HepG2 (cell line): ENCODE measurements at regions not wholly inside any gene's neighbourhood (a gene's known extent, or its start where the extent isn't known, plus 50 kb on each side); places are given as distances from the start of the nearest gene placed in this dataset.

ENCODE experiments used
- ATAC-seq: fragments of 200-7000 bp; cut with Tn5 transposase; 3 replicates; pipeline ENCODE4 v1.9.1; 2020; ENCODE audit warnings: mild to moderate bottlenecking, moderate library complexity
- BruUV-seq: library from RNA; stranded (reverse); fragments of 400-500 nt; replicated peaks from 2 replicates; lab custom pipeline; 2021; lab: Mats Ljungman, UMichigan
- CTCF ChIA-PET: fragments of 300-600 bp; formaldehyde crosslinking; extraction: SDS; loops from one replicate; lab custom pipeline; 2021; ENCODE audit warnings: low total read pairs, inconsistent platforms, low intra/inter-chr PET ratio; lab: Yijun Ruan, JAX
- POLR2A ChIA-PET: fragments of 350-600 bp; sonication (Branson Sonifier 250); formaldehyde crosslinking; loops from one replicate; lab custom pipeline; 2020; ENCODE audit warnings: antibody characterized with exemption, inconsistent platforms; lab: Yijun Ruan, JAX
- DNase-seq: peaks from one replicate; pipeline ENCODE4 v3.0.0-alpha.2; 2015; ENCODE audit warnings: low spot score
- FAIRE-seq: peaks from 3 replicates; lab custom pipeline; 2011; peaks lifted over from hg19 to GRCh38; lab: Jason Lieb, UNC
- H2AFZ ChIP-seq: one replicate; pipeline ENCODE4 v1.6.1; 2011; ENCODE audit warnings: low read length, inconsistent platforms
- H3K27ac ChIP-seq: fragments of 300-600 bp; 3 replicates; pipeline ENCODE4 v1.8.0; 2011; ENCODE audit warnings: mixed run types, mild to moderate bottlenecking, mixed read lengths, low read length, inconsistent platforms; ENCODE audit not compliant: insufficient read depth; ENCODE audit errors: extremely low read length
- H3K27me3 ChIP-seq, 2 experiments: fragments of 200-600 bp in 1 of 2; 2 replicates in 1 of 2; 3 replicates in 1 of 2; pipeline versions ENCODE4 v1.6.0 to v1.8.0; 2011; ENCODE audit warnings: low read length in 2 of 2, mild to moderate bottlenecking in 2 of 2, moderate library complexity in 2 of 2, inconsistent platforms in 1 of 2; ENCODE audit not compliant: insufficient read depth in 2 of 2, control insufficient read depth in 1 of 2
- H3K36me3 ChIP-seq, 2 experiments: fragments of 200-600 bp in 1 of 2; replicated peaks in 1 of 2; 2 replicates in 1 of 2; 3 replicates in 1 of 2; pipeline versions ENCODE4 v1.5.1 to v1.8.0; 2011; ENCODE audit warnings: low read length in 2 of 2, inconsistent platforms in 1 of 2; ENCODE audit not compliant: insufficient read depth in 2 of 2, control insufficient read depth in 1 of 2
- H3K4me1 ChIP-seq: 2 replicates; pipeline ENCODE4 v1.5.1; 2012; ENCODE audit warnings: low read length, inconsistent platforms; ENCODE audit not compliant: insufficient read depth
- H3K4me2 ChIP-seq: 2 replicates; pipeline ENCODE4 v1.6.0; 2011; ENCODE audit warnings: low read depth, low read length, inconsistent platforms
- H3K4me3 ChIP-seq, 3 experiments: fragments of 200-600 bp in 1 of 3; sonication (generic), shearing (Covaris generic) in 1 of 3; replicated peaks in 1 of 3; 2 replicates each; pipeline ENCODE4 v1.5.1; 2011 to 2016; ENCODE audit warnings: low read length in 3 of 3, inconsistent platforms in 2 of 3, low read depth in 2 of 3, mild to moderate bottlenecking in 2 of 3, control low read depth in 1 of 3, mixed read lengths in 1 of 3; ENCODE audit not compliant: insufficient read depth in 1 of 3
- H3K79me2 ChIP-seq: one replicate; pipeline ENCODE4 v1.6.1; 2011; ENCODE audit warnings: low read length, inconsistent platforms; ENCODE audit not compliant: insufficient read depth
- H3K9ac ChIP-seq: 2 replicates; pipeline ENCODE4 v1.6.0; 2011; ENCODE audit warnings: mild to moderate bottlenecking, low read depth, low read length, inconsistent platforms; ENCODE audit not compliant: insufficient read depth
- H3K9me3 ChIP-seq: 2 replicates; pipeline ENCODE4 v1.5.1; 2012; ENCODE audit warnings: mild to moderate bottlenecking, low read length
- H4K20me1 ChIP-seq: 2 replicates; pipeline ENCODE4 v1.6.0; 2011; ENCODE audit warnings: inconsistent platforms, mild to moderate bottlenecking, low read length, moderate library complexity; ENCODE audit not compliant: insufficient read depth
- ARNTL ChIP-seq: sonication (generic); formaldehyde crosslinking; IDR thresholded peaks from 2 replicates; pipeline ENCODE4 v1.4.0; 2020; ENCODE audit warnings: mild to moderate bottlenecking, missing genetic modification reagents
- CC2D1A ChIP-seq: sonication (generic); formaldehyde crosslinking; IDR thresholded peaks from 2 replicates; pipeline ENCODE4 v1.8.1; 2023; ENCODE audit warnings: mild to moderate bottlenecking, missing genetic modification reagents
- IKZF4 ChIP-seq: sonication (generic); formaldehyde crosslinking; IDR thresholded peaks from 2 replicates; pipeline ENCODE4 v1.5.1; 2020; ENCODE audit warnings: borderline replicate concordance, mild to moderate bottlenecking, low read depth, missing genetic modification reagents; ENCODE audit errors: not compliant biosample characterization
- NKX3-1 ChIP-seq: sonication (generic); formaldehyde crosslinking; IDR thresholded peaks from 2 replicates; pipeline ENCODE4 v1.5.0; 2020; ENCODE audit warnings: missing genetic modification reagents
- ZKSCAN5 ChIP-seq: sonication (generic); formaldehyde crosslinking; IDR thresholded peaks from 2 replicates; pipeline ENCODE4 v1.5.1; 2020; ENCODE audit warnings: mild to moderate bottlenecking, missing genetic modification reagents
- ZNF263 ChIP-seq: sonication (generic); formaldehyde crosslinking; IDR thresholded peaks from 2 replicates; pipeline ENCODE4 v1.4.0; 2020; ENCODE audit warnings: missing genetic modification reagents
- ZNF550 ChIP-seq: sonication (generic); formaldehyde crosslinking; IDR thresholded peaks from 2 replicates; pipeline ENCODE4 v1.4.0; 2020; ENCODE audit warnings: mild to moderate bottlenecking, missing genetic modification reagents, borderline replicate concordance
- ZNF629 ChIP-seq: sonication (generic); formaldehyde crosslinking; conservative IDR thresholded peaks from 2 replicates; pipeline ENCODE4 v1.5.0; 2020; ENCODE audit warnings: missing genetic modification reagents
- WGBS: methylation state at CpG from one replicate; pipeline ENCODE4 v1.1.6; 2017; ENCODE audit warnings: low lambda C conversion rate; 5-methylcytosine and 5-hydroxymethylcytosine counted together
- in situ Hi-C: cut with HindIII; loops from 2 replicates; pipeline ENCODE4 v1.10.0; 2017; ENCODE audit warnings: low pct_unique_long_range_greater_than_20kb; ENCODE audit not compliant: extremely low pct_ligation_motif_present
- intact Hi-C: fragments of 100-400 bp; cut with micrococcal nuclease; formaldehyde crosslinking; loops from one replicate; pipeline ENCODE4 v1.10.0; 2022; ENCODE audit not compliant: unreplicated experiment
- TF ChIP-seq, protein P1 (sequence below), 2 experiments: sonication (generic) in 1 of 2; formaldehyde crosslinking in 1 of 2; IDR thresholded peaks; 2 replicates each; pipeline versions ENCODE4 v1.4.0 to v1.6.1; 2018 to 2020; ENCODE audit warnings: missing genetic modification reagents in 2 of 2, borderline replicate concordance in 1 of 2, low read depth in 1 of 2, mild to moderate bottlenecking in 1 of 2, missing biosample characterization in 1 of 2
- TF ChIP-seq, protein P2 (sequence below): sonication (generic); formaldehyde crosslinking; IDR thresholded peaks from 2 replicates; pipeline ENCODE4 v1.4.0; 2020; ENCODE audit warnings: missing genetic modification reagents, mild to moderate bottlenecking, borderline replicate concordance
- TF ChIP-seq, protein P3 (sequence below): sonication (generic); formaldehyde crosslinking; IDR thresholded peaks from 2 replicates; pipeline ENCODE4 v1.5.0; 2020; ENCODE audit warnings: mild to moderate bottlenecking, missing genetic modification reagents
- TF ChIP-seq, protein P4 (sequence below): sonication (generic); formaldehyde crosslinking; conservative IDR thresholded peaks from 2 replicates; pipeline ENCODE4 v1.4.0; 2020; ENCODE audit warnings: missing genetic modification reagents

DNA sequence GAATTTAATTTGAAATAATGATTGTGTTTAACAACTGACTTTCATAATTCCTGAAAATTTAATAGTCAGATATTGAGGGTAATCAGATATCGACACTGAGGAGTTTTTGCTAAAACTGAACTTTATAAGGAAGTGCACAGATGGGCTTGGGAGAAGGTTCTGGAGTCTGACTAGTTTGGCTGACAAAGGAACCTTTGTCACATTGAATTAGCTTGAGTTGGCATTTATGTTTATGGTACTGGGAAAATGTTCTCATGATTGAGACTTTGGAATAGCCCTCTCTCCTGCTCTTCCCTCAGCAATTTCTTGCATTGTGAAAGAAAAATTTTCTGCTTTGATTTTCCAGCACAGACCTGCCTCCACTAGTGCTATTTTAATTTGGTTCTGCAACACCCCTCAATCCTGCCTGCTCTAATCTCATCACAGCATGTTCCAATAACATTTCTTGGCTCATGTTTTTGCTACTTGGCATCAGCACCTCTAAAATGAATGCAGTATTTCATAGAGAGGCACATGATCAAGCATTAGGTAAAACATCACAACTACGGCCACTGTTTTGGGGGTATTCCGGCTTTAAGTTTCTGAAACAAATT is 133.9 kb upstream of the FSHR start (continued):
- TF ChIP-seq, protein P1, sequence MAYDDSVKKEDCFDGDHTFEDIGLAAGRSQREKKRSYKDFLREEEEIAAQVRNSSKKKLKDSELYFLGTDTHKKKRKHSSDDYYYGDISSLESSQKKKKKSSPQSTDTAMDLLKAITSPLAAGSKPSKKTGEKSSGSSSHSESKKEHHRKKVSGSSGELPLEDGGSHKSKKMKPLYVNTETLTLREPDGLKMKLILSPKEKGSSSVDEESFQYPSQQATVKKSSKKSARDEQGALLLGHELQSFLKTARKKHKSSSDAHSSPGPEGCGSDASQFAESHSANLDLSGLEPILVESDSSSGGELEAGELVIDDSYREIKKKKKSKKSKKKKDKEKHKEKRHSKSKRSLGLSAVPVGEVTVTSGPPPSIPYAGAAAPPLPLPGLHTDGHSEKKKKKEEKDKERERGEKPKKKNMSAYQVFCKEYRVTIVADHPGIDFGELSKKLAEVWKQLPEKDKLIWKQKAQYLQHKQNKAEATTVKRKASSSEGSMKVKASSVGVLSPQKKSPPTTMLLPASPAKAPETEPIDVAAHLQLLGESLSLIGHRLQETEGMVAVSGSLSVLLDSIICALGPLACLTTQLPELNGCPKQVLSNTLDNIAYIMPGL (CRISPR knock-in tag; IDR thresholded peaks at IDR 0.05; ENCODE audit: borderline replicate concordance in 1 of 2, low read depth in 1 of 2): no peak
- TF ChIP-seq NKX3-1 (CRISPR knock-in tag) (no peak), ZNF629 (CRISPR knock-in tag) (no peak), ZKSCAN5 (CRISPR knock-in tag) (no peak), ZNF263 (CRISPR knock-in tag) (no peak), CC2D1A (CRISPR knock-in tag) (no peak)
- TF ChIP-seq, protein P2, sequence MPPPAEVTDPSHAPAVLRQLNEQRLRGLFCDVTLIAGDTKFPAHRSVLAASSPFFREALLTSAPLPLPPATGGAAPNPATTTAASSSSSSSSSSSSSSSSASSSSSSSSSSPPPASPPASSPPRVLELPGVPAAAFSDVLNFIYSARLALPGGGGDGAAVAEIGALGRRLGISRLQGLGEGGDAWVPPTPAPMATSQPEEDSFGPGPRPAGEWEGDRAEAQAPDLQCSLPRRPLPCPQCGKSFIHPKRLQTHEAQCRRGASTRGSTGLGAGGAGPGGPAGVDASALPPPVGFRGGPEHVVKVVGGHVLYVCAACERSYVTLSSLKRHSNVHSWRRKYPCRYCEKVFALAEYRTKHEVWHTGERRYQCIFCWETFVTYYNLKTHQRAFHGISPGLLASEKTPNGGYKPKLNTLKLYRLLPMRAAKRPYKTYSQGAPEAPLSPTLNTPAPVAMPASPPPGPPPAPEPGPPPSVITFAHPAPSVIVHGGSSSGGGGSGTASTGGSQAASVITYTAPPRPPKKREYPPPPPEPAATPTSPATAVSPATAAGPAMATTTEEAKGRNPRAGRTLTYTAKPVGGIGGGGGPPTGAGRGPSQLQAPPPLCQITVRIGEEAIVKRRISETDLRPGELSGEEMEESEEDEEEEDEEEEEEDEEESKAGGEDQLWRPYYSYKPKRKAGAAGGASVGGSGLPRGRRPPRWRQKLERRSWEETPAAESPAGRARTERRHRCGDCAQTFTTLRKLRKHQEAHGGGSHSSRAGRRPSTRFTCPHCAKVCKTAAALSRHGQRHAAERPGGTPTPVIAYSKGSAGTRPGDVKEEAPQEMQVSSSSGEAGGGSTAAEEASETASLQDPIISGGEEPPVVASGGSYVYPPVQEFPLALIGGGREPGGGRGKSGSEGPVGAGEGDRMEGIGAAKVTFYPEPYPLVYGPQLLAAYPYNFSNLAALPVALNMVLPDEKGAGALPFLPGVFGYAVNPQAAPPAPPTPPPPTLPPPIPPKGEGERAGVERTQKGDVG (CRISPR knock-in tag): no peak
- TF ChIP-seq, all 625 proteins: peak for 0

DNA sequence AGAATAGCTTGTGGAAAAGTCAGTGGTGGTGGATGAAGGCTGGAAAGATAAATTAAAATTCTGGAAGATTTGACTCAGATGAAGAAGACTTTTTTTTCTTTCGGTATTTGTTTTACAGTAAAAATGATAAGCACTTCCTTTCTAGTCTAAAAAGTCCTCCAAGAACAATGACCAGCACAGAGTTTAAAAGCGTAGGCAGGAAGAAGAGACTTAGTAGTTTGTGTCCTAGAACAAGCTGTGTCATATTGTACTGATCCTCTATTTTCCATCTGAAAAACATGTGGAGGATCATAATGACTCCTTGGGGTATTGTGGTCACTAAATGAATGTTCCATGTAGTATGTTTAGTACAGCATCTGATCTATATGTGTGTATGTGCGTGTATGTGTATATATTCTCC is 132.4 kb upstream of the FSHR start:
- WGBS: 2% methylated on average over 3 of the region's 3 CpGs
- no TSS peak for BruUV-seq
- TF ChIP-seq, protein P3, sequence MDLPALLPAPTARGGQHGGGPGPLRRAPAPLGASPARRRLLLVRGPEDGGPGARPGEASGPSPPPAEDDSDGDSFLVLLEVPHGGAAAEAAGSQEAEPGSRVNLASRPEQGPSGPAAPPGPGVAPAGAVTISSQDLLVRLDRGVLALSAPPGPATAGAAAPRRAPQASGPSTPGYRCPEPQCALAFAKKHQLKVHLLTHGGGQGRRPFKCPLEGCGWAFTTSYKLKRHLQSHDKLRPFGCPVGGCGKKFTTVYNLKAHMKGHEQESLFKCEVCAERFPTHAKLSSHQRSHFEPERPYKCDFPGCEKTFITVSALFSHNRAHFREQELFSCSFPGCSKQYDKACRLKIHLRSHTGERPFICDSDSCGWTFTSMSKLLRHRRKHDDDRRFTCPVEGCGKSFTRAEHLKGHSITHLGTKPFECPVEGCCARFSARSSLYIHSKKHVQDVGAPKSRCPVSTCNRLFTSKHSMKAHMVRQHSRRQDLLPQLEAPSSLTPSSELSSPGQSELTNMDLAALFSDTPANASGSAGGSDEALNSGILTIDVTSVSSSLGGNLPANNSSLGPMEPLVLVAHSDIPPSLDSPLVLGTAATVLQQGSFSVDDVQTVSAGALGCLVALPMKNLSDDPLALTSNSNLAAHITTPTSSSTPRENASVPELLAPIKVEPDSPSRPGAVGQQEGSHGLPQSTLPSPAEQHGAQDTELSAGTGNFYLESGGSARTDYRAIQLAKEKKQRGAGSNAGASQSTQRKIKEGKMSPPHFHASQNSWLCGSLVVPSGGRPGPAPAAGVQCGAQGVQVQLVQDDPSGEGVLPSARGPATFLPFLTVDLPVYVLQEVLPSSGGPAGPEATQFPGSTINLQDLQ (CRISPR knock-in tag): no peak
- no peak for TF ChIP-seq ARNTL (CRISPR knock-in tag)
- TF ChIP-seq, protein P4, sequence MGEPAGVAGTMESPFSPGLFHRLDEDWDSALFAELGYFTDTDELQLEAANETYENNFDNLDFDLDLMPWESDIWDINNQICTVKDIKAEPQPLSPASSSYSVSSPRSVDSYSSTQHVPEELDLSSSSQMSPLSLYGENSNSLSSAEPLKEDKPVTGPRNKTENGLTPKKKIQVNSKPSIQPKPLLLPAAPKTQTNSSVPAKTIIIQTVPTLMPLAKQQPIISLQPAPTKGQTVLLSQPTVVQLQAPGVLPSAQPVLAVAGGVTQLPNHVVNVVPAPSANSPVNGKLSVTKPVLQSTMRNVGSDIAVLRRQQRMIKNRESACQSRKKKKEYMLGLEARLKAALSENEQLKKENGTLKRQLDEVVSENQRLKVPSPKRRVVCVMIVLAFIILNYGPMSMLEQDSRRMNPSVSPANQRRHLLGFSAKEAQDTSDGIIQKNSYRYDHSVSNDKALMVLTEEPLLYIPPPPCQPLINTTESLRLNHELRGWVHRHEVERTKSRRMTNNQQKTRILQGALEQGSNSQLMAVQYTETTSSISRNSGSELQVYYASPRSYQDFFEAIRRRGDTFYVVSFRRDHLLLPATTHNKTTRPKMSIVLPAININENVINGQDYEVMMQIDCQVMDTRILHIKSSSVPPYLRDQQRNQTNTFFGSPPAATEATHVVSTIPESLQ: no peak
- no peak for TF ChIP-seq IKZF4 (CRISPR knock-in tag)
- no peak for TF ChIP-seq ZNF550 (CRISPR knock-in tag)

More for the DNA sequence above, 132.4 kb upstream of the FSHR start:
- H2AFZ ChIP-seq: no peak overlapping the region
- no peaks in the 10 kb centered on the region for H3K4me1 ChIP-seq
- no peaks in the 10 kb centered on the region for H3K79me2 ChIP-seq
- H3K36me3 ChIP-seq: no peaks in the 10 kb centered on the region
- H3K27me3 ChIP-seq: no peaks in the 10 kb centered on the region
- no peak overlapping the region for H3K9ac ChIP-seq
- DNase-seq (no peak), ATAC-seq (no peak), FAIRE-seq (no peak)
- H3K4me2 ChIP-seq: no peak overlapping the region
- in situ Hi-C loops: no loop called here
- no peak overlapping the region for H3K4me3 ChIP-seq
- intact Hi-C loops: loop anchor here (5.0 kb wide), 1 partner anchor 339 kb away; no protein-coding TSS in a partner anchor
- ChIA-PET POLR2A (no interaction called here), CTCF (no interaction called here)
- H3K27ac ChIP-seq: no peak overlapping the region
- H4K20me1 ChIP-seq: no peaks in the 10 kb centered on the region
- H3K9me3 ChIP-seq: peaks cover 11% of the 10 kb centered on the region; the same call in 1 of the 2 replicates
